Panc1 (cell line): ENCODE measurements at regions not wholly inside any gene's neighbourhood (a gene's known extent, or its start where the extent isn't known, plus 50 kb on each side); places are given as distances from the start of the nearest gene placed in this dataset.

ENCODE experiments used
- ATAC-seq: fragments of 200-7000 bp; cut with Tn5 transposase; 2 replicates; pipeline ENCODE4 v1.9.1; 2020; ENCODE audit warnings: mild to moderate bottlenecking, moderate library complexity
- BruUV-seq: library from RNA; stranded (reverse); fragments of 400-500 nt; replicated peaks from 2 replicates; lab custom pipeline; 2021; lab: Mats Ljungman, UMichigan
- CTCF ChIA-PET: fragments of 300-600 bp; sonication (Branson Sonifier 250); formaldehyde crosslinking; loops from one replicate; lab custom pipeline; 2022; ENCODE audit warnings: antibody characterized with exemption; lab: Charles Lee
- POLR2A ChIA-PET: fragments of 300-600 bp; sonication (Branson Sonifier 250); formaldehyde crosslinking; loops from one replicate; lab custom pipeline; 2022; ENCODE audit warnings: antibody characterized with exemption; lab: Charles Lee
- DNase-seq: peaks from one replicate; pipeline ENCODE4 v3.0.0-alpha.2; 2010; ENCODE audit warnings: low read depth, low spot score
- H3K27ac ChIP-seq: 2 replicates; pipeline ENCODE4 v1.5.1; 2011; ENCODE audit warnings: mild to moderate bottlenecking, low read length, inconsistent platforms
- H3K27me3 ChIP-seq: fragments of 200-500 bp; sonication (Bioruptor generic); 2 replicates; pipeline ENCODE4 v1.6.0; 2014; ENCODE audit warnings: low read length, inconsistent platforms; ENCODE audit not compliant: control insufficient read depth, insufficient read depth
- H3K36me3 ChIP-seq: fragments of 200-500 bp; sonication (Bioruptor generic); 2 replicates; pipeline ENCODE4 v1.5.1; 2014; ENCODE audit warnings: inconsistent platforms, mild to moderate bottlenecking, low read length, moderate library complexity; ENCODE audit not compliant: control insufficient read depth, insufficient read depth
- H3K4me1 ChIP-seq: 2 replicates; pipeline ENCODE4 v1.5.1; 2011; ENCODE audit warnings: inconsistent platforms, mild to moderate bottlenecking, low read length, moderate library complexity; ENCODE audit not compliant: control insufficient read depth, insufficient read depth
- H3K4me3 ChIP-seq, 2 experiments: 2 replicates each; pipeline ENCODE4 v1.5.1; 2011 to 2012; ENCODE audit warnings: low read depth in 2 of 2, low read length in 2 of 2, mild to moderate bottlenecking in 2 of 2, inconsistent platforms in 1 of 2, moderate library complexity in 1 of 2
- H3K9me3 ChIP-seq: fragments of 200-500 bp; sonication (Bioruptor generic); 2 replicates; pipeline ENCODE4 v1.5.1; 2014; ENCODE audit warnings: low read depth, mild to moderate bottlenecking, inconsistent platforms, low read length, moderate library complexity; ENCODE audit not compliant: control insufficient read depth, insufficient read depth
- POLR2AphosphoS5 ChIP-seq: IDR thresholded peaks from 2 replicates; pipeline ENCODE4 v1.6.1; 2012; ENCODE audit warnings: mild to moderate bottlenecking, low read depth, low read length, moderate library complexity
- SIN3A ChIP-seq: IDR thresholded peaks from 2 replicates; pipeline ENCODE4 v1.6.1; 2012; ENCODE audit warnings: low read depth, mild to moderate bottlenecking, low read length, moderate library complexity, borderline replicate concordance; ENCODE audit not compliant: insufficient read depth
- TCF7L2 ChIP-seq: IDR thresholded peaks from 2 replicates; pipeline ENCODE4 v1.6.1; 2011; ENCODE audit warnings: mild to moderate bottlenecking, low read depth, low read length, inconsistent platforms
- in situ Hi-C: cut with HindIII; loops from 2 replicates; pipeline ENCODE4 v1.10.0; 2016; ENCODE audit warnings: low sequenced_read_pairs, low pct_unique_long_range_greater_than_20kb
- intact Hi-C: fragments of 100-400 bp; cut with micrococcal nuclease; formaldehyde crosslinking; loops from one replicate; pipeline ENCODE4 v1.10.0; 2022; ENCODE audit not compliant: unreplicated experiment
- TF ChIP-seq, protein P1 (sequence below), 2 experiments: IDR thresholded peaks; 2 replicates each; pipeline ENCODE4 v1.6.1; 2011 to 2012; ENCODE audit warnings: low read depth in 2 of 2, control low read depth in 1 of 2, low read length in 1 of 2, mild to moderate bottlenecking in 1 of 2, moderate library complexity in 1 of 2; ENCODE audit not compliant: insufficient read depth in 1 of 2
- TF ChIP-seq, protein P2 (sequence below): fragments of 450-650 bp; IDR thresholded peaks from 2 replicates; pipeline ENCODE4 v1.5.1; 2017; ENCODE audit warnings: mild to moderate bottlenecking

DNA sequence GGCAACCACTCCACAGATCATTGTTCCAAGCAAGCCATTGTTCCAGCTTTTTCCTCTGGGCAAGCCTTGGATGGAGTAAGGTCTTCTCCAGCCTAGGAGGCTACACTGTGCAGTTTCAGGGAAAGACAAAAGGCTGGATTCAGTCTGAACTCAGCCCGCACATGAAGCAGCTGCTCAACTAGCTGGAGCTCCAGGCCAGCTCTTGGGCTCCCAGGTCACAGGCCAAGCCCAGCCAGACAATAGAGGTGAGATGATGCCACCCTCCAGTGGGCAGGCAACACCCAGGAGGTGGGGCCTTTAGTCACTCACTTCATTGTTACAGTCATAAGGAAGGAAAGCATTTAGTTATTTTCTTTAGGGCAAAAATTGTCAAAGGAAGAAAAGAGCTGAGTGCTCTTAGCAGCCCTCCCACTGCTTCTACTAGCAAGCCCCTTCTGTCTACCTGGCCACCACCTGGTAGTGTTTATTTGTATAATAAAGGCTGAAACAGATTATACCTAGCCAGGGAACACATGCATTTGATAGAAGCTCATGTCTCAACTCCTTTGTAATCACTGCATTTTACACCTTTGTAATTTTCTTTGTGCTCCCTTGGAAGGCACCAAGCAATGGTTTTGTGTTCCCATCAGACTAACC, 253.4 kb downstream of the WDR11 start:
- in situ Hi-C loops = no loop called here
- Histone ChIP-seq H3K27me3 (peaks cover 6% of the 10 kb centered on the region; the same call in 1 of the 2 replicates), H3K4me3 (no peak overlapping the region), H3K9me3 (no peaks in the 10 kb centered on the region), H3K27ac (no peak overlapping the region), H3K4me1 (no peaks in the 10 kb centered on the region), H3K36me3 (no peaks in the 10 kb centered on the region)
- BruUV-seq = no TSS peak
- intact Hi-C loops = no loop called here
- ChIA-PET POLR2A (no interaction called here), CTCF (interaction anchor here (1.4 kb wide), 1 partner anchor 156 kb away, joined by 5 read pairs; no protein-coding TSS in a partner anchor)
- DNase-seq = no peak
- TF ChIP-seq SIN3A = no peak
- TF ChIP-seq, protein P1, sequence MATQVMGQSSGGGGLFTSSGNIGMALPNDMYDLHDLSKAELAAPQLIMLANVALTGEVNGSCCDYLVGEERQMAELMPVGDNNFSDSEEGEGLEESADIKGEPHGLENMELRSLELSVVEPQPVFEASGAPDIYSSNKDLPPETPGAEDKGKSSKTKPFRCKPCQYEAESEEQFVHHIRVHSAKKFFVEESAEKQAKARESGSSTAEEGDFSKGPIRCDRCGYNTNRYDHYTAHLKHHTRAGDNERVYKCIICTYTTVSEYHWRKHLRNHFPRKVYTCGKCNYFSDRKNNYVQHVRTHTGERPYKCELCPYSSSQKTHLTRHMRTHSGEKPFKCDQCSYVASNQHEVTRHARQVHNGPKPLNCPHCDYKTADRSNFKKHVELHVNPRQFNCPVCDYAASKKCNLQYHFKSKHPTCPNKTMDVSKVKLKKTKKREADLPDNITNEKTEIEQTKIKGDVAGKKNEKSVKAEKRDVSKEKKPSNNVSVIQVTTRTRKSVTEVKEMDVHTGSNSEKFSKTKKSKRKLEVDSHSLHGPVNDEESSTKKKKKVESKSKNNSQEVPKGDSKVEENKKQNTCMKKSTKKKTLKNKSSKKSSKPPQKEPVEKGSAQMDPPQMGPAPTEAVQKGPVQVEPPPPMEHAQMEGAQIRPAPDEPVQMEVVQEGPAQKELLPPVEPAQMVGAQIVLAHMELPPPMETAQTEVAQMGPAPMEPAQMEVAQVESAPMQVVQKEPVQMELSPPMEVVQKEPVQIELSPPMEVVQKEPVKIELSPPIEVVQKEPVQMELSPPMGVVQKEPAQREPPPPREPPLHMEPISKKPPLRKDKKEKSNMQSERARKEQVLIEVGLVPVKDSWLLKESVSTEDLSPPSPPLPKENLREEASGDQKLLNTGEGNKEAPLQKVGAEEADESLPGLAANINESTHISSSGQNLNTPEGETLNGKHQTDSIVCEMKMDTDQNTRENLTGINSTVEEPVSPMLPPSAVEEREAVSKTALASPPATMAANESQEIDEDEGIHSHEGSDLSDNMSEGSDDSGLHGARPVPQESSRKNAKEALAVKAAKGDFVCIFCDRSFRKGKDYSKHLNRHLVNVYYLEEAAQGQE (IDR thresholded peaks at IDR 0.05; ENCODE audit: insufficient read depth in 1 of 2, low read depth in 2 of 2, low read length in 1 of 2) = no peak
- TF ChIP-seq TCF7L2 = no peak
- TF ChIP-seq, protein P2, sequence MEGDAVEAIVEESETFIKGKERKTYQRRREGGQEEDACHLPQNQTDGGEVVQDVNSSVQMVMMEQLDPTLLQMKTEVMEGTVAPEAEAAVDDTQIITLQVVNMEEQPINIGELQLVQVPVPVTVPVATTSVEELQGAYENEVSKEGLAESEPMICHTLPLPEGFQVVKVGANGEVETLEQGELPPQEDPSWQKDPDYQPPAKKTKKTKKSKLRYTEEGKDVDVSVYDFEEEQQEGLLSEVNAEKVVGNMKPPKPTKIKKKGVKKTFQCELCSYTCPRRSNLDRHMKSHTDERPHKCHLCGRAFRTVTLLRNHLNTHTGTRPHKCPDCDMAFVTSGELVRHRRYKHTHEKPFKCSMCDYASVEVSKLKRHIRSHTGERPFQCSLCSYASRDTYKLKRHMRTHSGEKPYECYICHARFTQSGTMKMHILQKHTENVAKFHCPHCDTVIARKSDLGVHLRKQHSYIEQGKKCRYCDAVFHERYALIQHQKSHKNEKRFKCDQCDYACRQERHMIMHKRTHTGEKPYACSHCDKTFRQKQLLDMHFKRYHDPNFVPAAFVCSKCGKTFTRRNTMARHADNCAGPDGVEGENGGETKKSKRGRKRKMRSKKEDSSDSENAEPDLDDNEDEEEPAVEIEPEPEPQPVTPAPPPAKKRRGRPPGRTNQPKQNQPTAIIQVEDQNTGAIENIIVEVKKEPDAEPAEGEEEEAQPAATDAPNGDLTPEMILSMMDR = no peak
- TF ChIP-seq POLR2AphosphoS5 = no peak
- no peak for ATAC-seq

DNA sequence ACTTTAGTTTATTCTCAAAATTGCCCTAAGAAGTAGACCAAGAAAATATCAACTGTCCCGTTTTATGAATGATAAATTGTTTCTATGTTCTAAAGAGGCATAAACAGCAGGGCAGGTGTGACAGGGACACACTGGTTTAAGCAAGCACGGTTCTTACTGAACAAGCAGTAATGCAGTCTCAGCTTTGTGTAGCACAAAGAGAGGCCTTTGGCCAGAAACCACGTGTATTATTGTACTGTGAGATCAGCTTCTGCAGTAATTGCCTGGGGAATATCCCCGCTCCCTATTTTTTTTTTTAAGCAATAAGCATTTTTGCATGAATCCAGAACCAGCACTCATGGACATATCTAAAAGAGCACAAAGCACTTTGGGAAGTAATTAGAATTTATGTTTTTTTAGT, 255.4 kb downstream of the WDR11 start:
- TF ChIP-seq, protein P2 = no peak
- TF ChIP-seq, protein P1 (IDR thresholded peaks at IDR 0.05; ENCODE audit: insufficient read depth in 1 of 2, low read depth in 2 of 2, low read length in 1 of 2) = no peak
- TF ChIP-seq POLR2AphosphoS5 = no peak
- TF ChIP-seq SIN3A = no peak
- TF ChIP-seq TCF7L2 = no peak
- H3K4me3 ChIP-seq = no peak overlapping the region
- ChIA-PET CTCF (interaction anchor here (0.6 kb wide), 1 partner anchor 519 kb away, joined by 3 read pairs; no protein-coding TSS in a partner anchor), POLR2A (no interaction called here)
- BruUV-seq = no TSS peak
- ATAC-seq = no peak
- H3K4me1 ChIP-seq = no peaks in the 10 kb centered on the region
- no peak overlapping the region for H3K27ac ChIP-seq
- in situ Hi-C loops (no loop called here), intact Hi-C loops (no loop called here)
- no peaks in the 10 kb centered on the region for H3K9me3 ChIP-seq
- peaks cover 2% of the 10 kb centered on the region; the same call in 1 of the 2 replicates for H3K27me3 ChIP-seq
- no peak for DNase-seq
- H3K36me3 ChIP-seq = no peaks in the 10 kb centered on the region
